ENCODE measurements at regions not wholly inside any gene's neighbourhood (a gene's known extent, or its start where the extent isn't known, plus 50 kb on each side); places are given as distances from the start of the nearest gene placed in this dataset.

- POLR2A ChIA-PET: no interaction called here
- CTCF ChIA-PET: no interaction called here
Measured at GRCh38 chr5:51895834-51896233, 512.6 kb downstream of the ISL1 start.

- POLR2A ChIA-PET: no interaction called here
Measured at GRCh38 chr5:51902512-51902911, 519.3 kb downstream of the ISL1 start.

GRCh38 chr5:51908215-51908614 is 525.0 kb downstream of the ISL1 start:
- CTCF ChIA-PET: no interaction called here
- POLR2A ChIA-PET: no interaction called here

More at GRCh38 chr5:51902512-51902911, 519.3 kb downstream of the ISL1 start:
- CTCF ChIA-PET: no interaction called here

- ChIA-PET CTCF (no interaction called here), POLR2A (no interaction called here)
Measured at GRCh38 chr5:51944500-51945125, 561.4 kb downstream of the ISL1 start.

GRCh38 chr5:51958473-51958872 is 575.2 kb downstream of the ISL1 start:
- ChIA-PET POLR2A (no interaction called here), CTCF (no interaction called here)

GRCh38 chr5:51960617-51961121 is 577.4 kb downstream of the ISL1 start:
- ChIA-PET POLR2A (no interaction called here), CTCF (no interaction called here)

GRCh38 chr5:51961154-51961562 is 577.9 kb downstream of the ISL1 start:
- CTCF ChIA-PET: no interaction called here
- POLR2A ChIA-PET: no interaction called here

- CTCF ChIA-PET: no interaction called here
- POLR2A ChIA-PET: no interaction called here
Measured at GRCh38 chr5:51968756-51969155, 585.5 kb downstream of the ISL1 start.

GRCh38 chr5:51974834-51975233 is 591.6 kb downstream of the ISL1 start:
- ChIA-PET CTCF (no interaction called here), POLR2A (no interaction called here)

GRCh38 chr5:51977014-51977413 is 593.8 kb downstream of the ISL1 start:
- POLR2A ChIA-PET: no interaction called here

GRCh38 chr5:51983161-51983560 is 599.9 kb downstream of the ISL1 start:
- POLR2A ChIA-PET: no interaction called here
- CTCF ChIA-PET: no interaction called here

More at GRCh38 chr5:51977014-51977413, 593.8 kb downstream of the ISL1 start:
- CTCF ChIA-PET: no interaction called here

GRCh38 chr5:51986733-51987132 is 603.5 kb downstream of the ISL1 start:
- CTCF ChIA-PET: no interaction called here
- POLR2A ChIA-PET: no interaction called here

- CTCF ChIA-PET: no interaction called here
- POLR2A ChIA-PET: no interaction called here
Measured at GRCh38 chr5:51987239-51987638, 604.0 kb downstream of the ISL1 start.

GRCh38 chr5:51987669-51988209 is 604.5 kb downstream of the ISL1 start:
- ChIA-PET POLR2A (no interaction called here), CTCF (no interaction called here)

- ChIA-PET CTCF (no interaction called here), POLR2A (no interaction called here)
Measured at GRCh38 chr5:51988634-51989033, 605.4 kb downstream of the ISL1 start.

GRCh38 chr5:51990241-51990640 is 607.0 kb downstream of the ISL1 start:
- ChIA-PET POLR2A (no interaction called here), CTCF (no interaction called here)

- CTCF ChIA-PET: no interaction called here
- POLR2A ChIA-PET: no interaction called here
Measured at GRCh38 chr5:51990661-51991180, 607.5 kb downstream of the ISL1 start.

GRCh38 chr5:51991940-51992339 is 608.7 kb downstream of the ISL1 start:
- ChIA-PET POLR2A (no interaction called here), CTCF (no interaction called here)

GRCh38 chr5:51995773-51996306 is 612.6 kb downstream of the ISL1 start:
- POLR2A ChIA-PET: no interaction called here
- CTCF ChIA-PET: no interaction called here

GRCh38 chr5:51996356-51996861 is 613.2 kb downstream of the ISL1 start:
- ChIA-PET POLR2A (no interaction called here), CTCF (no interaction called here)

GRCh38 chr5:51997500-51997899 is 614.3 kb downstream of the ISL1 start:
- POLR2A ChIA-PET: no interaction called here
- CTCF ChIA-PET: no interaction called here

GRCh38 chr5:51997949-51998348 is 614.7 kb downstream of the ISL1 start:
- CTCF ChIA-PET: no interaction called here
- POLR2A ChIA-PET: no interaction called here

Data from activated CD8-positive, alpha-beta memory T cell treated with anti-CD3 and anti-CD28 coated beads for 36 hours (primary cell).